ENCODE measurements at regions not wholly inside any gene's neighbourhood (a gene's known extent, or its start where the extent isn't known, plus 50 kb on each side); places are given as distances from the start of the nearest gene placed in this dataset.

- no peaks in the 10 kb centered on the region for H3K9me3 ChIP-seq (ENCODE audit: control insufficient read depth in 2 of 2, low read length in 2 of 2)
- no peak overlapping the region for H3K27ac ChIP-seq (ENCODE audit: insufficient read depth, low read length, poor library complexity, severe bottlenecking)
- H3K9me3 Mint-ChIP-seq: peaks cover 0 to 8% (median 3%) of the 10 kb centered on the region in 7 donors
- no peaks in the 10 kb centered on the region for H3K4me1 Mint-ChIP-seq
- no peaks in the 10 kb centered on the region for H3K27me3 ChIP-seq (ENCODE audit: control insufficient read depth, insufficient read depth, low read length)
- no peak for ATAC-seq (ENCODE audit: low read depth in 2 of 2)
- no peak overlapping the region for H3K4me3 ChIP-seq (ENCODE audit: low read depth, low read length)
- no peaks in the 10 kb centered on the region for H3K4me1 ChIP-seq (ENCODE audit: control insufficient read depth, insufficient read depth, low read length, poor library complexity, severe bottlenecking)
- no peaks in the 10 kb centered on the region for H3K27me3 Mint-ChIP-seq
- no peaks in the 10 kb centered on the region for H3K36me3 Mint-ChIP-seq
- H3K36me3 ChIP-seq (ENCODE audit: control insufficient read depth, insufficient read depth, low read length): no peaks in the 10 kb centered on the region
- no peak overlapping the region for H3K4me3 Mint-ChIP-seq
- no peak overlapping the region for H3K27ac Mint-ChIP-seq
- no peak for DNase-seq
These were observed 55.3 kb upstream of the SLITRK1 start for GRCh38 chr13:83937579-83937978.

DNA sequence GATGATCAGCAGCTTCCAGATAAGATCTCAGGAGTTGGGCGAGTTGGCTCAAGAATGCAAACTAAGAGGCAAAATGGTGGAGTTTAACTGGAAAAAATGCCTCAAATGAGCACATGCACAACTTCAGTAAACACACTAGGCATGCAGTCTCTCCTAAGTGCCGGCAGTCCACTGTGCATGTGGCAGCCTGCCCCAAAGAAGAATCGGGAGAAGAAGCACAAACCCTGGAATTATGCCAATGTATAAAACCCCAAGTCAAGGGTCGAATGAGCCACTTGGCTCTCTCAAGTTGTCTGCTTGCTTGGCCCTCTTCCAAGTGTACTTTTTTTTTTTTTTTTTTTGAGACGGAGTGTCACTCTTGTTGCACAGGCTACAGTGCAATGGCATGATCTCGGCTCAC, 53.3 kb upstream of the SLITRK1 start:
- Mint-ChIP-seq H3K27me3 (no peaks in the 10 kb centered on the region), H3K27ac (no peak overlapping the region), H3K4me3 (no peak overlapping the region), H3K9me3 (peaks cover 0 to 9% (median 4%) of the 10 kb centered on the region in 7 donors), H3K4me1 (no peaks in the 10 kb centered on the region), H3K36me3 (no peaks in the 10 kb centered on the region)
- Histone ChIP-seq H3K4me1 (ENCODE audit: control insufficient read depth, insufficient read depth, low read length, poor library complexity, severe bottlenecking) (no peaks in the 10 kb centered on the region), H3K4me3 (ENCODE audit: low read depth, low read length) (no peak overlapping the region), H3K9me3 (ENCODE audit: control insufficient read depth in 2 of 2, low read length in 2 of 2) (no peaks in the 10 kb centered on the region), H3K27ac (ENCODE audit: insufficient read depth, low read length, poor library complexity, severe bottlenecking) (no peak overlapping the region), H3K36me3 (ENCODE audit: control insufficient read depth, insufficient read depth, low read length) (no peaks in the 10 kb centered on the region), H3K27me3 (ENCODE audit: control insufficient read depth, insufficient read depth, low read length) (no peaks in the 10 kb centered on the region)
- no peak for ATAC-seq (ENCODE audit: low read depth in 2 of 2)
- no peak for DNase-seq
